PC-3 (cell line): ENCODE measurements at regions not wholly inside any gene's neighbourhood (a gene's known extent, or its start where the extent isn't known, plus 50 kb on each side); places are given as distances from the start of the nearest gene placed in this dataset.

Experiments
- CTCF ChIP-seq: fragments of 300-600 bp; sonication (generic); conservative IDR thresholded peaks from 2 replicates; pipeline ENCODE4 v1.5.1; 2017; ENCODE audit warnings: antibody characterized with exemption, low read depth, mild to moderate bottlenecking, low read length
- EZH2 ChIP-seq: fragments of 300-600 bp; sonication (generic); IDR thresholded peaks from one replicate; pipeline ENCODE4 v1.6.1; 2017; ENCODE audit warnings: antibody characterized with exemption, mild to moderate bottlenecking, low read length; ENCODE audit not compliant: unreplicated experiment

GRCh38 chr9:126276056-126276728 lies 50.4 kb upstream of the MVB12B start:
- TF ChIP-seq CTCF (no peak), EZH2 (no peak)
